ENCODE measurements at regions not wholly inside any gene's neighbourhood (a gene's known extent, or its start where the extent isn't known, plus 50 kb on each side); places are given as distances from the start of the nearest gene placed in this dataset.

- Histone ChIP-seq H3K36me3 (no peaks in the 10 kb centered on the region), H3K27me3 (no peaks in the 10 kb centered on the region), H3K4me3 (no peak overlapping the region), H3K27ac (no peak overlapping the region), H3K4me1 (peaks cover 17% of the 10 kb centered on the region), H3K9me3 (no peaks in the 10 kb centered on the region)
- intact Hi-C loops (cut with DNase I) = no loop called here
- ATAC-seq = peak; percentile 38
- no peak for DNase-seq
- TF ChIP-seq CTCF (IDR thresholded peaks at IDR 0.05) = no peak
These were observed 106.0 kb downstream of the ADAMTS15 start for GRCh38 chr11:130554241-130555055.

- peaks cover 9% of the 10 kb centered on the region for H3K4me1 ChIP-seq
- TF ChIP-seq CTCF (IDR thresholded peaks at IDR 0.05) = no peak
- no peaks in the 10 kb centered on the region for H3K36me3 ChIP-seq
- DNase-seq = no peak
- H3K27me3 ChIP-seq = no peaks in the 10 kb centered on the region
- H3K9me3 ChIP-seq = no peaks in the 10 kb centered on the region
- no peak for ATAC-seq
- H3K4me3 ChIP-seq = no peak overlapping the region
- no peak overlapping the region for H3K27ac ChIP-seq
- intact Hi-C loops (cut with DNase I) = no loop called here
These were observed 106.9 kb downstream of the ADAMTS15 start for GRCh38 chr11:130555251-130555841.

- Histone ChIP-seq H3K27ac (no peak overlapping the region), H3K36me3 (no peaks in the 10 kb centered on the region), H3K4me1 (no peaks in the 10 kb centered on the region), H3K9me3 (no peaks in the 10 kb centered on the region), H3K4me3 (no peak overlapping the region), H3K27me3 (no peaks in the 10 kb centered on the region)
- intact Hi-C loops (cut with DNase I) = no loop called here
- DNase-seq (no peak), ATAC-seq (no peak)
- no peak for TF ChIP-seq CTCF (IDR thresholded peaks at IDR 0.05)
These were observed 111.7 kb downstream of the ADAMTS15 start for GRCh38 chr11:130560000-130560780.

GRCh38 chr11:130560781-130561109 lies 112.3 kb downstream of the ADAMTS15 start:
- no peak overlapping the region for H3K4me3 ChIP-seq
- TF ChIP-seq CTCF (IDR thresholded peaks at IDR 0.05) = no peak
- H3K4me1 ChIP-seq = no peaks in the 10 kb centered on the region
- H3K27ac ChIP-seq = no peak overlapping the region
- DNase-seq = no peak
- no peaks in the 10 kb centered on the region for H3K27me3 ChIP-seq
- intact Hi-C loops (cut with DNase I) = no loop called here
- H3K36me3 ChIP-seq = no peaks in the 10 kb centered on the region
- ATAC-seq = no peak
- no peaks in the 10 kb centered on the region for H3K9me3 ChIP-seq

GRCh38 chr11:130561441-130561881 lies 113.0 kb downstream of the ADAMTS15 start:
- DNase-seq (no peak), ATAC-seq (no peak)
- Histone ChIP-seq H3K27me3 (no peaks in the 10 kb centered on the region), H3K36me3 (no peaks in the 10 kb centered on the region), H3K4me3 (no peak overlapping the region), H3K4me1 (no peaks in the 10 kb centered on the region), H3K27ac (peak overlapping the region; percentile 17), H3K9me3 (no peaks in the 10 kb centered on the region)
- TF ChIP-seq CTCF (IDR thresholded peaks at IDR 0.05) = no peak
- intact Hi-C loops (cut with DNase I) = no loop called here
